ENCODE measurements at regions not wholly inside any gene's neighbourhood (a gene's known extent, or its start where the extent isn't known, plus 50 kb on each side); places are given as distances from the start of the nearest gene placed in this dataset.

GRCh38 chr3:74353039-74353438 is 261.4 kb downstream of the CNTN3 start:
- Histone ChIP-seq H3K9me2 (ENCODE audit: insufficient read depth, low read length) (no peaks in the 10 kb centered on the region), H3K9me3 (ENCODE audit: low read length) (no peaks in the 10 kb centered on the region), H2AFZ (ENCODE audit: low read depth, low read length) (no peak overlapping the region), H3K4me3 (ENCODE audit: low read length) (no peak overlapping the region), H3K4me2 (ENCODE audit: low read length) (no peak overlapping the region), H3K27me3 (ENCODE audit: insufficient read depth, low read depth, low read length) (no peaks in the 10 kb centered on the region), H4K20me1 (ENCODE audit: insufficient read depth) (no peaks in the 10 kb centered on the region), H3F3A (ENCODE audit: insufficient read depth, low read length, poor library complexity, severe bottlenecking) (no peaks in the 10 kb centered on the region), H3K9ac (ENCODE audit: low read length) (no peak overlapping the region), H3K36me3 (ENCODE audit: insufficient read depth, low read length) (no peaks in the 10 kb centered on the region), H3K79me2 (replicated peaks; ENCODE audit: insufficient read depth, low read length) (no peaks in the 10 kb centered on the region), H3K27ac (ENCODE audit: low read length) (no peak overlapping the region)
- TF ChIP-seq EP300 (conservative IDR thresholded peaks at IDR 0.05; ENCODE audit: poor library complexity, severe bottlenecking) (no peak), RAD21 (conservative IDR thresholded peaks at IDR 0.05) (no peak), SMC3 (conservative IDR thresholded peaks at IDR 0.05; ENCODE audit: poor library complexity) (no peak), MXI1 (conservative IDR thresholded peaks at IDR 0.05; ENCODE audit: poor library complexity, severe bottlenecking) (no peak), CTCF (IDR thresholded peaks at IDR 0.05; ENCODE audit: poor library complexity, severe bottlenecking) (no peak), POLR2AphosphoS5 (IDR thresholded peaks at IDR 0.05) (no peak), EZH2 (IDR thresholded peaks at IDR 0.05; ENCODE audit: borderline replicate concordance, insufficient read depth, low read length, poor library complexity, severe bottlenecking) (no peak), TAF1 (IDR thresholded peaks at IDR 0.05; ENCODE audit: low read depth) (no peak), REST (IDR thresholded peaks at IDR 0.05; ENCODE audit: borderline replicate concordance) (no peak)

GRCh38 chr3:74352166-74352565 is 262.3 kb downstream of the CNTN3 start:
- Histone ChIP-seq H3K27me3 (ENCODE audit: insufficient read depth, low read depth, low read length) (no peaks in the 10 kb centered on the region), H3K79me2 (replicated peaks; ENCODE audit: insufficient read depth, low read length) (no peaks in the 10 kb centered on the region), H2AFZ (ENCODE audit: low read depth, low read length) (no peak overlapping the region), H3K36me3 (ENCODE audit: insufficient read depth, low read length) (no peaks in the 10 kb centered on the region), H3K9me2 (ENCODE audit: insufficient read depth, low read length) (no peaks in the 10 kb centered on the region), H3K9me3 (ENCODE audit: low read length) (no peaks in the 10 kb centered on the region), H4K20me1 (ENCODE audit: insufficient read depth) (no peaks in the 10 kb centered on the region), H3K9ac (ENCODE audit: low read length) (no peak overlapping the region), H3K27ac (ENCODE audit: low read length) (no peak overlapping the region), H3K4me2 (ENCODE audit: low read length) (no peak overlapping the region), H3K4me3 (ENCODE audit: low read length) (no peak overlapping the region), H3F3A (ENCODE audit: insufficient read depth, low read length, poor library complexity, severe bottlenecking) (no peaks in the 10 kb centered on the region)
- no peak for TF ChIP-seq EZH2 (IDR thresholded peaks at IDR 0.05; ENCODE audit: borderline replicate concordance, insufficient read depth, low read length, poor library complexity, severe bottlenecking)
- TF ChIP-seq SMC3 (conservative IDR thresholded peaks at IDR 0.05; ENCODE audit: poor library complexity), result no peak
- TF ChIP-seq POLR2AphosphoS5 (IDR thresholded peaks at IDR 0.05), result no peak
- no peak for TF ChIP-seq MXI1 (conservative IDR thresholded peaks at IDR 0.05; ENCODE audit: poor library complexity, severe bottlenecking)
- no peak for TF ChIP-seq EP300 (conservative IDR thresholded peaks at IDR 0.05; ENCODE audit: poor library complexity, severe bottlenecking)
- TF ChIP-seq TAF1 (IDR thresholded peaks at IDR 0.05; ENCODE audit: low read depth), result no peak
- TF ChIP-seq REST (IDR thresholded peaks at IDR 0.05; ENCODE audit: borderline replicate concordance), result no peak
- TF ChIP-seq CTCF (IDR thresholded peaks at IDR 0.05; ENCODE audit: poor library complexity, severe bottlenecking), result no peak
- TF ChIP-seq RAD21 (conservative IDR thresholded peaks at IDR 0.05), result no peak
